Prostate gland (tissue), 2 donors: ENCODE measurements at regions not wholly inside any gene's neighbourhood (a gene's known extent, or its start where the extent isn't known, plus 50 kb on each side); places are given as distances from the start of the nearest gene placed in this dataset.

Experiments
- POLR2AphosphoS5 ChIP-seq: sonication (generic); formaldehyde crosslinking; IDR thresholded peaks from one replicate; pipeline ENCODE4 v1.6.1; 2017; ENCODE audit warnings: antibody characterized with exemption
- TF ChIP-seq, protein P1 (sequence below), 4 experiments: fragments of 200-600 bp in 2 of 4; fragments of 450-650 bp in 2 of 4; sonication (generic) in 2 of 4; IDR thresholded peaks; 1 replicate in 3 of 4; 2 replicates in 1 of 4; pipeline ENCODE4 v1.5.1; 2016 to 2019; ENCODE audit warnings: antibody characterized with exemption in 4 of 4, mild to moderate bottlenecking in 2 of 4, moderate library complexity in 2 of 4

DNA sequence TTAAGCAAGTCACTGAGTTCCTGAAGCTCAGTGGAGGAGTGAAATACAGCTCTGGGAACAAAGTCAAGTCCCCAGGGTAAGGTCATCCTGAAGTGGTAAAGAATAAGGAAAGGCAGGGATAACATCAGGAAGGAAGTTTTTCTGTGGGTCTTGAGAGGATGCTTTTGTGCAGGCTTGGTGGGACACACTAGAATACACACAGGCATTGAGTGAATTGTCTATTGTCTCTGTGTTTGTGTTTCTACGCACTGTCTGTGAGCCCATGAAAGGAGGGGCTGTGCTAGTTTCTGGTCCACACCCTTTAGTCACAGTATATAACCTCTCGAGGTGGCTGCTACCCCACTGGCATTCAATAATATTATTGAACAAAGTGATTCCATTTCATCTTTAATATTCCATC is 95.8 kb upstream of the ABCB5 start:
- TF ChIP-seq, protein P1, sequence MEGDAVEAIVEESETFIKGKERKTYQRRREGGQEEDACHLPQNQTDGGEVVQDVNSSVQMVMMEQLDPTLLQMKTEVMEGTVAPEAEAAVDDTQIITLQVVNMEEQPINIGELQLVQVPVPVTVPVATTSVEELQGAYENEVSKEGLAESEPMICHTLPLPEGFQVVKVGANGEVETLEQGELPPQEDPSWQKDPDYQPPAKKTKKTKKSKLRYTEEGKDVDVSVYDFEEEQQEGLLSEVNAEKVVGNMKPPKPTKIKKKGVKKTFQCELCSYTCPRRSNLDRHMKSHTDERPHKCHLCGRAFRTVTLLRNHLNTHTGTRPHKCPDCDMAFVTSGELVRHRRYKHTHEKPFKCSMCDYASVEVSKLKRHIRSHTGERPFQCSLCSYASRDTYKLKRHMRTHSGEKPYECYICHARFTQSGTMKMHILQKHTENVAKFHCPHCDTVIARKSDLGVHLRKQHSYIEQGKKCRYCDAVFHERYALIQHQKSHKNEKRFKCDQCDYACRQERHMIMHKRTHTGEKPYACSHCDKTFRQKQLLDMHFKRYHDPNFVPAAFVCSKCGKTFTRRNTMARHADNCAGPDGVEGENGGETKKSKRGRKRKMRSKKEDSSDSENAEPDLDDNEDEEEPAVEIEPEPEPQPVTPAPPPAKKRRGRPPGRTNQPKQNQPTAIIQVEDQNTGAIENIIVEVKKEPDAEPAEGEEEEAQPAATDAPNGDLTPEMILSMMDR (IDR thresholded peaks at IDR 0.05): no peak
- no peak for TF ChIP-seq POLR2AphosphoS5
